Esophagus muscularis mucosa (tissue), 4 donors: ENCODE measurements at regions not wholly inside any gene's neighbourhood (a gene's known extent, or its start where the extent isn't known, plus 50 kb on each side); places are given as distances from the start of the nearest gene placed in this dataset.

Experiments used
- DNase-seq: peaks from one replicate; pipeline ENCODE4 v3.0.0-alpha.2; 2017; ENCODE audit errors: extremely low spot score
- H3K27ac ChIP-seq, 4 donors: fragments of 200-600 bp; sonication (generic); replicated peaks in 1 of 4; 1 replicate in 3 of 4; 2 replicates in 1 of 4; pipeline ENCODE4 v1.5.1; 2016 to 2019; ENCODE audit warnings: mild to moderate bottlenecking in 1 of 4
- H3K27me3 ChIP-seq, 4 donors: fragments of 200-600 bp; sonication (generic); one replicate each; pipeline versions ENCODE4 v1.5.1 to v1.6.0; 2016 to 2019
- H3K36me3 ChIP-seq, 4 donors: fragments of 200-600 bp; sonication (generic); one replicate each; pipeline ENCODE4 v1.5.1; 2016 to 2019
- H3K4me1 ChIP-seq, 4 donors: fragments of 200-600 bp; sonication (generic); one replicate each; pipeline ENCODE4 v1.5.1; 2016 to 2019
- H3K4me3 ChIP-seq, 4 donors: fragments of 200-600 bp; sonication (generic); 1 replicate in 2 of 4; 2 replicates in 2 of 4; pipeline ENCODE4 v1.5.1; 2016 to 2019; ENCODE audit warnings: mild to moderate bottlenecking in 4 of 4, moderate library complexity in 1 of 4
- H3K9me3 ChIP-seq, 4 donors: fragments of 200-600 bp; sonication (generic); 1 replicate in 3 of 4; 2 replicates in 1 of 4; pipeline ENCODE4 v1.5.1; 2016 to 2019
- CTCF ChIP-seq, 3 experiments: fragments of 200-600 bp in 2 of 3; fragments of 450-650 bp in 1 of 3; sonication (generic) in 2 of 3; IDR thresholded peaks; one replicate each; pipeline ENCODE4 v1.5.1; 2017 to 2019; ENCODE audit warnings: antibody characterized with exemption in 3 of 3, mild to moderate bottlenecking in 2 of 3, moderate library complexity in 1 of 3
- EP300 ChIP-seq: sonication (generic); formaldehyde crosslinking; IDR thresholded peaks from one replicate; pipeline ENCODE4 v1.6.1; 2017; ENCODE audit warnings: antibody characterized with exemption
- POLR2A ChIP-seq: fragments of 450-650 bp; IDR thresholded peaks from one replicate; pipeline ENCODE4 v1.6.1; 2017; ENCODE audit warnings: antibody characterized with exemption, moderate library complexity, mild to moderate bottlenecking, low read depth
- POLR2AphosphoS5 ChIP-seq, 2 donors: sonication (generic); formaldehyde crosslinking; IDR thresholded peaks; one replicate each; pipeline ENCODE4 v1.6.1; 2017; ENCODE audit warnings: antibody characterized with exemption in 2 of 2
- WGBS: methylation state at CpG from one replicate; pipeline ENCODE4 v1.1.5; 2018; 5-methylcytosine and 5-hydroxymethylcytosine counted together
- intact Hi-C: fragments of 100-400 bp; cut with DNase I; formaldehyde crosslinking; loops from one replicate; pipeline ENCODE4 v1.15.1; 2023

GRCh38 chr2:239793086-239793485 lies 232.1 kb downstream of the NDUFA10 start:
- Histone ChIP-seq H3K27ac (no peak overlapping the region), H3K27me3 (no peaks in the 10 kb centered on the region), H3K4me1 (peaks cover 0 to 11% (median 9%) of the 10 kb centered on the region in 4 donors), H3K36me3 (no peaks in the 10 kb centered on the region), H3K9me3 (no peaks in the 10 kb centered on the region), H3K4me3 (no peak overlapping the region)
- whole genome bisulfite sequencing: 89% methylated on average over 5 of the region's 5 CpGs
- TF ChIP-seq POLR2A: no peak
- TF ChIP-seq CTCF (IDR thresholded peaks at IDR 0.05): no peak
- TF ChIP-seq EP300: no peak
- TF ChIP-seq POLR2AphosphoS5 (IDR thresholded peaks at IDR 0.05): no peak
- intact Hi-C loops: no loop called here
- no peak for DNase-seq

GRCh38 chr2:239792405-239793084 lies 232.6 kb downstream of the NDUFA10 start:
- 93% methylated on average over 17 of the region's 18 CpGs for WGBS
- intact Hi-C loops: no loop called here

GRCh38 chr2:239791526-239792404 lies 233.4 kb downstream of the NDUFA10 start:
- no peak for DNase-seq
- no peak overlapping the region for H3K4me3 ChIP-seq
- no peak for TF ChIP-seq POLR2AphosphoS5 (IDR thresholded peaks at IDR 0.05)
- TF ChIP-seq EP300: no peak
- no peak for TF ChIP-seq POLR2A
- TF ChIP-seq CTCF (IDR thresholded peaks at IDR 0.05): no peak

More at GRCh38 chr2:239792405-239793084, 232.6 kb downstream of the NDUFA10 start:
- no peak for DNase-seq
- Histone ChIP-seq H3K9me3 (no peaks in the 10 kb centered on the region), H3K4me1 (peaks cover 0 to 11% (median 9%) of the 10 kb centered on the region in 4 donors), H3K4me3 (no peak overlapping the region), H3K36me3 (no peaks in the 10 kb centered on the region), H3K27ac (no peak overlapping the region), H3K27me3 (no peaks in the 10 kb centered on the region)
- TF ChIP-seq POLR2AphosphoS5 (IDR thresholded peaks at IDR 0.05): no peak
- no peak for TF ChIP-seq CTCF (IDR thresholded peaks at IDR 0.05)
- no peak for TF ChIP-seq POLR2A
- TF ChIP-seq EP300: no peak

GRCh38 chr2:239790721-239791120 lies 234.4 kb downstream of the NDUFA10 start:
- H3K4me3 ChIP-seq: no peak overlapping the region
- H3K36me3 ChIP-seq: no peaks in the 10 kb centered on the region
- intact Hi-C loops: no loop called here
- H3K27ac ChIP-seq: no peak overlapping the region
- DNase-seq: no peak
- TF ChIP-seq POLR2A: no peak
- TF ChIP-seq EP300: no peak
- TF ChIP-seq CTCF (IDR thresholded peaks at IDR 0.05): no peak
- no peak for TF ChIP-seq POLR2AphosphoS5 (IDR thresholded peaks at IDR 0.05)
- WGBS: 73% methylated on average over 9 of the region's 9 CpGs
- H3K9me3 ChIP-seq: peaks cover 0 to 11% (median 0%) of the 10 kb centered on the region in 4 donors
- peaks cover 0 to 11% (median 9%) of the 10 kb centered on the region in 4 donors for H3K4me1 ChIP-seq
- no peaks in the 10 kb centered on the region for H3K27me3 ChIP-seq

More at GRCh38 chr2:239791526-239792404, 233.4 kb downstream of the NDUFA10 start:
- Histone ChIP-seq H3K36me3 (no peaks in the 10 kb centered on the region), H3K27me3 (no peaks in the 10 kb centered on the region), H3K27ac (no peak overlapping the region), H3K4me1 (peaks cover 0 to 11% (median 9%) of the 10 kb centered on the region in 4 donors), H3K9me3 (peaks cover 0 to 3% (median 0%) of the 10 kb centered on the region in 4 donors)
- intact Hi-C loops: no loop called here
- WGBS: 72% methylated on average over 16 of the region's 22 CpGs
